ENCODE measurements at regions not wholly inside any gene's neighbourhood (a gene's known extent, or its start where the extent isn't known, plus 50 kb on each side); places are given as distances from the start of the nearest gene placed in this dataset.

GRCh38 chr10:117720931-117721835 lies 178.6 kb downstream of the EMX2 start:
- intact Hi-C loops (cut with DNase I; ENCODE audit: low total_unique reads): no loop called here
- DNase-seq: no peak
- Histone ChIP-seq H3K4me3 (no peak overlapping the region), H3K36me3 (no peaks in the 10 kb centered on the region), H3K27ac (no peak overlapping the region), H3K27me3 (no peaks in the 10 kb centered on the region), H3K9me3 (no peaks in the 10 kb centered on the region), H3K4me1 (no peaks in the 10 kb centered on the region)
- in situ Hi-C loops (cut with MboI; ENCODE audit: low sequenced_read_pairs in 4 of 4): no loop called here
- no peak for ATAC-seq
- TF ChIP-seq CTCF (IDR thresholded peaks at IDR 0.05 in 4 of 5, conservative IDR thresholded peaks at IDR 0.05 in 1 of 5): no peak
- TF ChIP-seq POLR2A (IDR thresholded peaks at IDR 0.05): no peak

- H3K4me3 ChIP-seq: no peak overlapping the region
- H3K36me3 ChIP-seq: no peaks in the 10 kb centered on the region
- no peak for ATAC-seq
- DNase-seq: no peak
- no peak overlapping the region for H3K27ac ChIP-seq
- TF ChIP-seq CTCF (IDR thresholded peaks at IDR 0.05 in 4 of 5, conservative IDR thresholded peaks at IDR 0.05 in 1 of 5): no peak
- TF ChIP-seq POLR2A (IDR thresholded peaks at IDR 0.05): no peak
- H3K4me1 ChIP-seq: no peaks in the 10 kb centered on the region
- H3K27me3 ChIP-seq: no peaks in the 10 kb centered on the region
- in situ Hi-C loops (cut with MboI; ENCODE audit: low sequenced_read_pairs in 4 of 4): no loop called here
- H3K9me3 ChIP-seq: no peaks in the 10 kb centered on the region
- intact Hi-C loops (cut with DNase I; ENCODE audit: low total_unique reads): no loop called here
Measured at GRCh38 chr10:117721873-117722272, 179.3 kb downstream of the EMX2 start.

- no peaks in the 10 kb centered on the region for H3K27me3 ChIP-seq
- DNase-seq (no peak), ATAC-seq (no peak)
- H3K4me3 ChIP-seq: no peak overlapping the region
- no peaks in the 10 kb centered on the region for H3K9me3 ChIP-seq
- no peaks in the 10 kb centered on the region for H3K4me1 ChIP-seq
- in situ Hi-C loops (cut with MboI; ENCODE audit: low sequenced_read_pairs in 4 of 4) (no loop called here), intact Hi-C loops (cut with DNase I; ENCODE audit: low total_unique reads) (no loop called here)
- H3K36me3 ChIP-seq: no peaks in the 10 kb centered on the region
- TF ChIP-seq CTCF (IDR thresholded peaks at IDR 0.05 in 4 of 5, conservative IDR thresholded peaks at IDR 0.05 in 1 of 5): no peak
- TF ChIP-seq POLR2A (IDR thresholded peaks at IDR 0.05): no peak
- H3K27ac ChIP-seq: no peak overlapping the region
Measured at GRCh38 chr10:117723343-117723742, 180.8 kb downstream of the EMX2 start.

- Histone ChIP-seq H3K27ac (no peak overlapping the region), H3K36me3 (no peaks in the 10 kb centered on the region), H3K9me3 (no peaks in the 10 kb centered on the region), H3K27me3 (no peaks in the 10 kb centered on the region), H3K4me3 (no peak overlapping the region), H3K4me1 (no peaks in the 10 kb centered on the region)
- DNase-seq: no peak
- intact Hi-C loops (cut with DNase I; ENCODE audit: low total_unique reads): no loop called here
- in situ Hi-C loops (cut with MboI; ENCODE audit: low sequenced_read_pairs in 4 of 4): no loop called here
- ATAC-seq: no peak
- TF ChIP-seq CTCF (IDR thresholded peaks at IDR 0.05 in 4 of 5, conservative IDR thresholded peaks at IDR 0.05 in 1 of 5) (no peak), POLR2A (IDR thresholded peaks at IDR 0.05) (no peak)
Measured at GRCh38 chr10:117725993-117726392, 183.4 kb downstream of the EMX2 start.

Data from gastrocnemius medialis (tissue), 4 donors.